GM12865 (cell line): ENCODE measurements at regions not wholly inside any gene's neighbourhood (a gene's known extent, or its start where the extent isn't known, plus 50 kb on each side); places are given as distances from the start of the nearest gene placed in this dataset.
"Not testable (repeated sequence)": the region's sequence is repeated elsewhere in the genome, so short reads cannot be mapped to it uniquely, and the experiment has no call there.

ENCODE experiments used
- DNase-seq: peaks from one replicate; pipeline ENCODE4 v3.0.0; 2010; ENCODE audit warnings: low read depth
- H3K4me3 ChIP-seq: 2 replicates; pipeline ENCODE4 v1.5.1; 2011; ENCODE audit warnings: mild to moderate bottlenecking, low read depth, low read length, control low read depth
- TF ChIP-seq, protein P1 (sequence below): IDR thresholded peaks from 2 replicates; pipeline ENCODE4 v1.5.1; 2011; ENCODE audit warnings: low read length, control low read depth, low read depth, inconsistent platforms; ENCODE audit not compliant: insufficient read depth; ENCODE audit errors: missing control alignments

DNA sequence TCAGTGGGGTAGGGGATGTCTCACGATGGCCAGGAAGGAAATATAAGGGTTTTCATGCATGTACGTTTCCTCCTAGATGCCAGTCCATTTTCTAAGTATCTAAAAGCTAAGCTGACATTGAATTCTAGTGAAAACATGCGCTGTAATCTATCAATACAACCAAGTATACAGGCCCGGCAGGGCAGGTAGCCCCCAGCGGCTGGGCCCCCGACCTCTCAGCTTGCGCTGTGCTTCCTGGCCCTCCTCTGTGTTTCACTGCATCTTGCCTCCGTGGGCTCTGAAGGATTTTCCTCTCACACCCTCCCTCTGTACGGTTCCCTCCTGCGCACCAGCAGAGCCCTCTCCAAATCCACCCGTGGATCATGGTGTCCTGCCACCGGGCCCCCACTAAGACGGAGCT, 524.8 kb downstream of the ZNF516 start:
- H3K4me3 ChIP-seq: no peak overlapping the region
- DNase-seq: no peak
- TF ChIP-seq, protein P1, sequence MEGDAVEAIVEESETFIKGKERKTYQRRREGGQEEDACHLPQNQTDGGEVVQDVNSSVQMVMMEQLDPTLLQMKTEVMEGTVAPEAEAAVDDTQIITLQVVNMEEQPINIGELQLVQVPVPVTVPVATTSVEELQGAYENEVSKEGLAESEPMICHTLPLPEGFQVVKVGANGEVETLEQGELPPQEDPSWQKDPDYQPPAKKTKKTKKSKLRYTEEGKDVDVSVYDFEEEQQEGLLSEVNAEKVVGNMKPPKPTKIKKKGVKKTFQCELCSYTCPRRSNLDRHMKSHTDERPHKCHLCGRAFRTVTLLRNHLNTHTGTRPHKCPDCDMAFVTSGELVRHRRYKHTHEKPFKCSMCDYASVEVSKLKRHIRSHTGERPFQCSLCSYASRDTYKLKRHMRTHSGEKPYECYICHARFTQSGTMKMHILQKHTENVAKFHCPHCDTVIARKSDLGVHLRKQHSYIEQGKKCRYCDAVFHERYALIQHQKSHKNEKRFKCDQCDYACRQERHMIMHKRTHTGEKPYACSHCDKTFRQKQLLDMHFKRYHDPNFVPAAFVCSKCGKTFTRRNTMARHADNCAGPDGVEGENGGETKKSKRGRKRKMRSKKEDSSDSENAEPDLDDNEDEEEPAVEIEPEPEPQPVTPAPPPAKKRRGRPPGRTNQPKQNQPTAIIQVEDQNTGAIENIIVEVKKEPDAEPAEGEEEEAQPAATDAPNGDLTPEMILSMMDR: no peak

DNA sequence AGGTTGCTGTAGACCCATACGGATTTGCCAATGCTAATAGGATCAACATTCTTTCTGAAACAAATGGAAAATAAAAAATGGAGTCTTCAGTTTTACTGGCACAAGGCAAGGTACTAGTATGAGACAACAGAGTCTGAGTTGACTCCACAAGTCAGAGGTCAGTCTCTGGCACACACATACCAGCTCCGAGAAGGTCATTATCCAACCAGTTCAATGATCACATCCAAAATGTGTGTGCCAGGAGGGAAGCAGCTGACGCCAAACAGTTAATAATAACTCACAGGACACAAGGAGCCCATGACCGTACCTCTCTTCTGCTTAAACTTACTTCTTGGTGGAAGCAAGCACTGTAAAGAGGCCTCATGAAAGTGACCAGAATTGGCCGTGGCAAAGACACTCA, 528.6 kb downstream of the ZNF516 start:
- TF ChIP-seq, protein P1: no peak
- H3K4me3 ChIP-seq: no peak overlapping the region
- DNase-seq: no peak

DNA sequence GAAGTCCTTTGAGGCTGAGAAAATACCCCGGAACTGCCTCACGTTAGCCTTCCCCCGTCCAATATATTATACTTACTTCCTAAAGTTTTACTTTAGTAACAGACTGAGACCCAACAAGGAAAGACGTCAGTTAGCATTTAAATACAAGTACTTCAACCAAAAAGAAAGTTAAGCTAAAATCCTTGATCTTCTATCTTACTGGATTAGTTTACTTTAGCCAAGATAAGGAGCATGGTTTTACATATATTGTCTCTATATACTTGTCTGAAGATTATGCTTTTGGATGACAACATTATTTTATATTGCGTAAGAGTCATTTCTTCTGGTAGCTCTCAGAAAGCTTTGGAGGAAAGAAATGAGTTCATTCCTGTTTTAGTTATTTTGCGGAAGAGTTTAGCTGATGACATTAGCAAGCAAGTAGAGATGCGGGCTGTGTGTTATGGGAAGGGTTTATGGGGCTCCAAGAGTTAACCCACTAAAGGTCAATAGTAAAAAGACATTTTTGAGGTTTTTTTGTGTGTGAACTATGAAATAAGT, 532.9 kb downstream of the ZNF516 start:
- TF ChIP-seq, protein P1: no peak
- H3K4me3 ChIP-seq: no peak overlapping the region
- DNase-seq: no peak

DNA sequence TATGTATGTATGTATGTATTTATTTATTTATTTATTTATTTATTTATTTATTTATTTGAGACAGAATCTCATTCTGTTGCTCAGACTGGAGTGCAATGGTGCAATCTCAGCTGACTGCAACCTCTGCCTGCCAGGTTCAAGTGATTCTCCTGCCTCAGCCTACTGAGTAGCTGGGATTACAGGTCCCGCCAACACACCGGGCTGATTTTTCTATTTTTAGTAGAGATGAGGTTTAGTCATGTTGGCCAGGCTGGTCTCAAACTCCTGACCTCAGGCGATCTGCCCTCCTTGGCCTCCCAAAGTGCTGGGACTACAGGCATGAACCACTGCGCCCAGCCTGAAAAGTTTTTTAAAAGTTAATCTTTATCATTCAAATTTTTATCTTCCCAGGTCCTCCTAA, 532.9 kb upstream of the SMIM21 start:
- not testable (repeated sequence) for DNase-seq

DNA sequence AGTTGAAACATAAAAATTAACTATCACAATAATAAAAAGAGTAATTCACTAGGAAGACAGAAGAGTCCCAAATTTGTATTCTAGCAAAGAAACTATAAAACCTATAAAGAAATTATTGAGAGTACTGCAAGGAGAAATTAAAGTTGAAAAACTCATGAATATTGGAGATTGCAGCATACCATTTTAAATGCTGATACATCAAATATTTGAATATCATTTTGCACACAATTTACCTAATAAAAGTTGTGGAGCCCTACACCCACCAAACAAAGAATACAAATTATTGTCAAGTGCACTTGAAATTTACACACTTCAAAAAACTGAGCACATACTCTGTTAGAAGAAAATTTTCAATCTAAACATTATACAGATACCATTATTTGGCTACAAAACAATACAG, 531.6 kb upstream of the SMIM21 start:
- DNase-seq: no peak
- no peak overlapping the region for H3K4me3 ChIP-seq
- TF ChIP-seq, protein P1: no peak

More for the DNA sequence above, 532.9 kb upstream of the SMIM21 start:
- H3K4me3 ChIP-seq: not testable (repeated sequence)

DNA sequence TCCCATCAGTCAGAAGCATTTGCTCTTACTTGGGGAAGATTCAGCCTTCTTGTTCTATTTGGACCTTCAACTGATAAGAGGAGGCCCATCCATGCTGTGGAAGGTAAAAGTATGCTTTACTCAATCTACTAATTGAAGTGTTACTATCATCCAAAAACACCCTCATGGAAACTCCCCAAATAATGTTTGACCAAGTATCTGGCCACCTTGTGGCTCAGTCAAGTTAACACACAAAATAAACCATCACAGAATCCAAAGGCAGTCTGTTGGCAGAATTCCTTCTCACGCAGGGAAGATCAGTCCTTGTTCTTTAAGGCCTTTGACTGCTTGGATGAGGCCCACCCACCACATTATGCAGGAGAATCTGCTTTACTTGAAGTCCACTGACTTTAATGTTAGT, 531.2 kb upstream of the SMIM21 start:
- TF ChIP-seq, protein P1: no peak
- DNase-seq: no peak
- no peak overlapping the region for H3K4me3 ChIP-seq

DNA sequence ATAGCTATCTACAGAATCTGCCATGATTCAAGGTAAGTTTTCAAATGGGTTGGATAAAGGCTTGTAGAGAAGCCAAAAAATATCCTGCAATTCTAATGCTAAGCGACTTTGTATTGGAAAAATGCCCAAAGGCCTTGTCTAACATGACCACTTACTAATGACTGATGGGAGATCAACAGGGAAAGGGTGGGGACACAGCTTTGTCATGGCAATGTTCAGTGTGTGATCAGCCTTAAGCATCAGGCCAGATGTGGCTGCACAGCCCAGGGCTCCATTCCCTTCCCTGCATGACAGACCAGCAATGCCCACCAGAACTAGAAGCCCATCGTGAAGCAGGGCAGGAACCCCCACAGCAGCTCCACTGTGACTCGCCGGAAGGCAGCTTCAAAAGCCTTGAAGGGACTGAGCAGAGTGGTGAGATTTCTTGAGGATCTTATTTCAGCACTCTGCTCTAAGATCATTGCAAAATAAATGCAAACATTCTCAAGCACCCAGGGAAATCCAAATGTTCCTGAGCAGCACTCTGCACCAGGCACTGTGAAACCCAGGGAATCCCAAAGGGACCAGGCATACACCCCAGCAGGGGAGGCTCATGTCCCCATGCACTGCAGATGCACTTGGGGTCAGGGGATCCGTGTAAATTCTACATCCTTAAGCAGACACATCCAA, 517.9 kb upstream of the SMIM21 start:
- H3K4me3 ChIP-seq: no peak overlapping the region
- DNase-seq: no peak
- TF ChIP-seq, protein P1: no peak
